Left renal pelvis (tissue), 4 donors: ENCODE measurements at regions not wholly inside any gene's neighbourhood (a gene's known extent, or its start where the extent isn't known, plus 50 kb on each side); places are given as distances from the start of the nearest gene placed in this dataset.
"Not testable (repeated sequence)": the region's sequence is repeated elsewhere in the genome, so short reads cannot be mapped to it uniquely, and the experiment has no call there.

Experiments used
- DNase-seq, 4 donors: peaks; one replicate each; pipeline ENCODE4 v3.0.0-alpha.2; 2013; ENCODE audit warnings: low read depth in 4 of 4, low spot score in 3 of 4

DNA sequence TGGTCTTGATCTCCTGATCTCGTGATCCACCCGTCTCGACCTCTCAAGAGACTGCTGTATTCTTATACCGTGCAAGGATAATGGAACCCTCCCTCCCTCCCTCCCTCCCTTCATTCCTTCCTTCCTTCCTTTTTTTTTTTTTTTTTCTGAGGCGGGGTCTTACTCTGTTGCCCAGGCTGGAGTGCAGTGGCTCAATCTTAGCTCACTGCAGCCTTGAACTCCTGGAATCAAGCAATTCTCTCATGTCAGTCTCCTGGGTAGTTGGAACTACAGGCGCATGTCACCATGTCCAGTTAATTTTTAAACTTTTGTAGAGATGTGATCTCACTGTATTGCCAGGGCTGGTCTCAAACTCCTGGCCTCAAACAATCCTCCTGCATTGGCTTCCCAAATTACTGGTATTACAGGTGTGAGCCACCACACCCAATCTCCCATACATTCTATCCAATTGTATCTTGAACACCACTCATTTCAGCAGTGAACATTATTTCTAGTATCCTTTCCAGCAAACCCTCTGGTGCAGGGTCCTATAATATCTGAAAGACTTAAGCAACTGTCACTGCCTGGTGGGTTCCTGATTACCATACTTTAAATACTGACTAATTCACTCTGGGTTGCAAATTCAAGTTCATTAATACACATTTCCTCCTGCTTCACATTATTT, 210.0 kb upstream of the ZNF217 start:
- DNase-seq, result no peak

DNA sequence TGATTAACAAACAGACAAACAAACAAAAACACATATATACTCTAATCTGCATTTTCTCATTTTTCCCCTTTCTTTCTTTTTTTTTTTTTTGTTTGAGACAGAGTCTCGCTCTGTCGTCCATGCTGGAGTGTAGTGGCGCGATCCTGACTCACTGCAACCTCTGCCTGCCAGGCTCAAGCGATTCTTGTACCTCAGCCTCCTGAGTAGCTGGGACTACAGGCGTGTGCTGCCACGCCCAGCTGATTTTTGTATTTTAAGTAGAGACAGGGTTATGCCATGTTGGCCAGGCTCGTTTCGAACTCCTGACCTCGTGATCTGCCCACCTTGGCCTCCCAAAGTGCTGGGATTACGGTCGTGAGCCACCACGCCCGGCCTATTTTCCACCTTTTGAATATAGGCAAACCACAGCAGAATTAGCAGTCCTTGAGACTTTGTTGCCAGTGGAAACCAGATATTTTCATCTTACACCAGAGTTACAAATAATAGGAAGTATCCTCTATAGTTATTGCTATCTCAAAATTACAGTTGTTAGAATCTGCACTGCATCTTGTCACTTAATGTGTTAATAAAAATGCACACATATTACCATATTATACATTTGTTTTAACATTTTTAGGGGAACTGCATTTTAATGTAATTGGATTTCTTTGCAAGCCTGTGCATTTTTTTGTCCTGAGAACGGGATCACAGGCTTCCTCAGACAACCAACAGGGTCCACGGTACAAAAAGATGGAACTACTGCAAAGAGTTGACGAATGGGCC, 208.2 kb upstream of the ZNF217 start:
- no peak for DNase-seq

DNA sequence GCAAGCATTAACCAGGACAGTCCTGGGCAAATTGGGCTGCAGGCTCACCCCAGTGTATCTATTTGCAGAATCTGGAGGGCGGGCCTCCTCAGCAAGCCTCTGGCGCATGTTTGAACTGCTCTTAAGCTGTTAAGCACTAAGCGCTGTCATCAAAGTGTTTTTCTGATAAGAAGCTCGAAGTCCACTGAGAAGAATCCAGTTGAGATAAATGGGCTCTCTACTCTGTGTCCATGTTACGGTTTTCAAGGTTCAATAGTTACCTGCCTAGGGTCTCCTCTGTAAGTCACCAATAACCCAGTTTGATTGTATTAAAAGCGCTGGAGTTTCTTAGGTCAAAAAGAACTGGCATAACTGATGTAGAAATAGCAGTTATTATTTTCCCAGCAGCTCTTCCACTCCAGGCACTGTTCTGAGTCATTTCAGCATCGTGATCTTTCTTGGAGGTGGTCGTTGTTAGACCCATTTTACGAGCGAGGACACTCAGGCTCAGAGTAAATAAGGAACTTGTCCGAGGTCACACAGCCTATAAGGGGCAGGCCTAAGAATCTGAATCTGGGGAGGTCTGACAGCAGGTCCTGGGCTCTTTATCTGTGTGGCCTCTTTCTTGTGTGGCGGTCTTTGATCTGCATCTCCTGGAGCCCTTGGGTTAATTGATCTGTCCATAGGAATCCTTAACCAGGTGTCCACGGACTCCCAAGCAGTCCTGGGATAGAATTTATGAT, 207.4 kb upstream of the ZNF217 start:
- no peak for DNase-seq

GRCh38 chr20:53800418-53800817, 206.8 kb upstream of the ZNF217 start:
- no peak for DNase-seq

DNA sequence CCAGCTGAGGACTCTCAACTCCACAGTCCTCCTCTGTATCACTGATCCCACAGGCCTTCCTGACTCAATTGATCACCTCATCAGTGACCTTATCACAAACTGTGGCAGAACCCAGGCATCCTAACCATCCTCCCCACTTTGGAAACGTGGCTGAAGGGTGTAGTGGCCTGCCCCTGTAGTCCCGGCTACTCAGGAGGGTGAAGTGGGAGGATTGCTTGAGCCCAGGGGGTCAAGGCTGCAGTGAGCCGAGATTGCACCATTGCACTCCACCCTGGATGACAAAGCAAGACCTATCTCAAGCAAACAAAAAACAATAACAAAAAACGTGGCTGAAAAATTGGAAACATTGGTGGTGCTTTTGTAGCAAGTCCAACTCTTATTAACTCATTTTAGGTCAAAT, 203.4 kb upstream of the ZNF217 start:
- DNase-seq, result no peak

DNA sequence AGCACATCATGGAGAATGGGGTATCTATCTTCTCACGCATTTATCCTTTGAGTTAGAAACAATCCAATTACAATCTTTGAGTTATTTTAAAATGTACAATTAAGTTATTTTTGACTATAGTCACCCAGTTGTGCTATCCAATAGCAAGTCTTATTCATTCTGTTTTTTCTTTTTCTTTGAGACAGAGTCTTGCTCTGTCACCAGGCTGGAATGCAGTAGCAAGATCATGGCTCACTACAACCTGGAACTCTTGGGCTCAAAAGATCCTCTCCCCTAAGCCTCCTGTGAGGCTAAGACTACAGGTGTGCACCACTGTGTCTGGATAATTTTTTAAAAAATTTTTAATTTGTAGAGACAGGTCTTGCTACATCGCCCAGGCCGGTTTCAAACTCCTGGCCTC, 201.5 kb upstream of the ZNF217 start:
- DNase-seq, result no peak

- no peak for DNase-seq
Observed at GRCh38 chr20:53794529-53795115, 201.0 kb upstream of the ZNF217 start.

DNA sequence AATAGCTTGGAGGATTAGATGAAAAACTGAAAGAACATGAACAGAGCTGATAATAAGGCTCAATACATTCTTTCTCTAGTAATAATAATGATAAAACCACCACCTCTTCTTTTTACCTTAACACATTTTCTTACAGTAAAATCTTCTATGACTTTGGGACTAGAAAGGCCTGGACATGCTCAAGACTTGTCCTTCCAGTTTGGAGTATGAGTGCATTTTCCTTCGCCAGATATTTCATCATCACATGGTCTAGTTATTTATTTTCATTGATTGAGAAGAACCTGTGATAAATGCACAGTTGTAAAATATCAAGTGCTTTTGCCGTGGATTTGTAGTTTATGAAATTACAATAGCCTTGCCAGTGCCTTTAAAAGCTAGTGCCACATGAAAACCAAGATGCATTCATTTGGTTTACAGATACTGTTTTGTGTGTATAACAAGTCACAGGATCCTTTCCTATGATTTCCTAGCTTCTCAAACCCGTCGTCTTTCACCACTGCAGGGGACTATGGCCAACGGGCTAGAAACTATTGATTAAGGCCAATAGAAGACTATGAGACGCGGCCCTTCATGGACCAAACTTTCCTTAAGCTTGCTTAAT, 200.2 kb upstream of the ZNF217 start:
- no peak for DNase-seq

- DNase-seq, result no peak
Observed at GRCh38 chr20:53792946-53793536, 199.4 kb upstream of the ZNF217 start.

GRCh38 chr20:53789989-53790675, 196.5 kb upstream of the ZNF217 start:
- no peak for DNase-seq

GRCh38 chr20:53788253-53789022, 194.8 kb upstream of the ZNF217 start:
- no peak for DNase-seq

DNA sequence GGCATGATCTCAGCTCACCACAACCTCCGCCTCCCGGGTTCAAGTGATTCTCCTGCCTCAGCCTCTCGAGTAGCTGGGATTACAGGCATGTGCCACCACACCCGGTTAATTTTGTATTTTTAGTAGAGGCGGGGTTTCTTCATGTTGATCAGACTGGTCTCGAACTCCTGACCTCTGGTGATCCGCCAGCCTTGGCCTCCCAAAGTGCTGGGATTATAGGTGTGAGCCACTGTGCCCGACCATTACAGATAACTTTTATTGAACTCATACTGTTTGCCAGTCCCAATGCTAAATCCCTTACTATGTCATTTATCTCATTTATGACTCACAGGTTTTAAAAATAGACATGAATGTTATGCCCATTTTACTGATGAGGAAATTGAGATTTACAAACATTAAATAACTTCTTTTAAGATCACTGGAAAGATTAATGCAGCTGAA, 193.9 kb upstream of the ZNF217 start:
- not testable (repeated sequence) for DNase-seq

- DNase-seq, result no peak
Observed at GRCh38 chr20:53786445-53787267, 193.0 kb upstream of the ZNF217 start.

DNA sequence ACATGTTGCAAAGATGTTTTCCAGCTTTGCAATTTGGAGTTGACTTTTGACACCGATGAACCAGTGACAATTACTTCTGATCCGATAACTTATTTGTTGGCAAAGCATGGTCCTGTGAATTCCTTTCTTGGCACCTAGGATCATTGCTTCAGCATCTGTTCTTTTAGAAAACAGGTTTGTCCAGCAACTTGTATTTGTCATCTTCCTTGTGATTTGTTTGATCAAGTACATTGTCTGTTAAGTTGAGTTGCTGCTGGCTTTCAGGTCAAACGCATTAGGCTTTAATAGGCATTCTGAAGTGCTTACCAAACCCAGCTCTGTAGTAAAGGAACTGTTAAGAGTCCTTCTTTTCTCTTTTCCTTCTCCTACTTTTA, 192.4 kb upstream of the ZNF217 start:
- DNase-seq, result no peak

GRCh38 chr20:53785320-53785719, 191.7 kb upstream of the ZNF217 start:
- DNase-seq, result no peak

GRCh38 chr20:53783768-53784167, 190.1 kb upstream of the ZNF217 start:
- DNase-seq, result no peak

- DNase-seq, result no peak
Observed at GRCh38 chr20:53782612-53783246, 189.1 kb upstream of the ZNF217 start.

- DNase-seq, result no peak
Observed at GRCh38 chr20:53779822-53780221, 186.2 kb upstream of the ZNF217 start.
